HG03439 (cell line): ENCODE measurements at regions not wholly inside any gene's neighbourhood (a gene's known extent, or its start where the extent isn't known, plus 50 kb on each side); places are given as distances from the start of the nearest gene placed in this dataset.
"Not testable (repeated sequence)": the region's sequence is repeated elsewhere in the genome, so short reads cannot be mapped to it uniquely, and the experiment has no call there.

Experiments used
- ATAC-seq: cut with Tn5 transposase; IDR thresholded peaks from one replicate; pipeline ENCODE4 v1.9.1; 2021; ENCODE audit warnings: mild to moderate bottlenecking, moderate library complexity; ENCODE audit not compliant: unreplicated experiment

GRCh38 chr6:164339442-164339841 is 924.9 kb downstream of the QKI start:
- not testable (repeated sequence) for ATAC-seq

GRCh38 chr6:164337925-164338397 is 923.4 kb downstream of the QKI start:
- ATAC-seq: no peak

- no peak for ATAC-seq
Observed at GRCh38 chr6:164337024-164337924, 922.8 kb downstream of the QKI start.

DNA sequence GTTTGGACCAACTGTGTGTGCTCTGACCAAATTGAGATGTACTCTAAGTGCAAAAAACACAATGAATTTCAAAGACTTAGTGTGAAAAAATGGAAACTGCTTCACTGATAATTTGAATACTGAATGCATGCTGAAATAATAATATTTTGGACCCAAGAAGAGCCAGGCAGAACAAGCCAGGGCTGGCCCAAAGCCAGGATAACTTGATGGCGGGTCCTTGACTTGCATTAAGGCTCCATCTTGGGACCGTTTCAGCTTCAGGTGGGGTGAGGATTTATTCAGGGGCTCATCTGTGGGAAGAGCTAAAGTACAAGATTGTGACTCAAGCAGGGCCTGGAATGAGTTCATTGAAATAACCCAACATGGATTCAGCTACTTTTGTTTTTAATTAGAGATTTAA is 921.9 kb downstream of the QKI start:
- no peak for ATAC-seq

- no peak for ATAC-seq
Observed at GRCh38 chr6:164331026-164331425, 916.5 kb downstream of the QKI start.

DNA sequence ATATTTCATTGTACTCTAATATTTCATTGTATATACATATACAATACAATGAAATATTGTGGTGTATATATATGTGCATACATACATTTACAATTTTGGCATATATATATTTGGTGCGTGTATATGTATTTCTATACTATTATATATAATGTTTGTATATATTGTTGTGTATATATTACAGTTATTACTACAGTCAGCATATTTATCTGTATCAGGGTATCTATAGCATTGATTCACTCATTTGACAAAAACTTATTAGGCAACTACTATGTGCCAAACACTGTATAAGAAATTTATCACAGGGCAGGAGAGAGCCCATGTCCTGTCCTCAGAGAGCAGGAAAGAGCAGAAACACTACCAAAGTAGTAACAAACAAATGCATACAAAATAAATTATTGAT is 910.6 kb downstream of the QKI start:
- ATAC-seq: no peak

DNA sequence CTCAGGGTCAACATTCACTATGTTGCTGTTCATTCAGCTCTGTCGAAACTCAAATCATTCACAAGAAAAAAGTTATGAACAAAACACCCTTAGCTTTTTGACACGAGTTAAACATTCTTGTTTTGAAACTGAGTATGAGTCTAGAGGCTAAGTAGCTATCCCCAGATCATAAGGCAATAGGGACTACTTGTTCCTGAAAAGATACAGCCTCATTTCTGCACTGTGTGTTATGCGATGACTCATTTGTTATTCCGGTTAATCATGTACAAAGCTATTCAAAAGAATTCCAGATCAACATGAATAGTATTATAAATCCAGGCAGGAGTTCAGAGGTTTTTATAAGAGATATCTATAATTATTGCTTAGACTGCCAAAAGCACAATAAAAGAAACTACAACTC is 908.0 kb downstream of the QKI start:
- no peak for ATAC-seq

DNA sequence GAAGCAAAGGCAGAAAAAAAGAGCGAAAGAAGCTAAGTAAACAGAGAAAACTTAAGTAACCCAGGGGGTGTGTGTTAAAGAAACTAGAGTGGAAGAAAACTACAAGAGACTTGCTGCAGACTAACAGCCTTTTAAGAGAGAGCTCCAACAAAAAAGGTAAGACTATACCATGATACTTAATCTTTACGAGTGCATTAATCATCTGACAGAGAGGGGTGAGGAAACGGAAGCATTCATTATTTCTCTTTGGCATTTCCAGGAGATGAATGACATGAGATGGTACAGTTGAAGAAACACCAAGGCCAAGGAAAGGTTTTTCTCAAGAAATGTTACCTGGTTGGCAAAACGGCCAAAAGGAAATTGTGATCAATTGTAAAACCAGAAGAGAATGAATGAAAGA is 906.8 kb downstream of the QKI start:
- no peak for ATAC-seq

DNA sequence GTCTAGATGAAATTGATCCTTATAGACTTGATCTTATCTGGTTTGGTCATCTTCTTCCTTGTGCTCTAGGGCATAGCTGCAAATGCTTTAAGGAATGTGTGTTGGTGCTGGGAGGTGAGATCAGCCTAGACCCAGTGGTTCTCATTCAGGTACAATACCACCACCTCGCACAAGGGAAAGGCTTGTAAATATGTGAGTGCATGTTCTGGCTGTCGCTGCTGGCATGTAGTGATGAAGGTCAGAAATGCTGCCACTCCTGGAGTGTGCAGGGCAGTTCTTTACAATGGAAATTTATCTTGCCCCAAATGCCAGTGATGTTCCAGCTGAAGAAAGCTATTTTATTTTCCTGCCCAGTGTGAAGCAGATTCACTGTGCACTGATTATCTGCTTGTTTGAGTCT is 900.9 kb downstream of the QKI start:
- ATAC-seq: no peak

- no peak for ATAC-seq
Observed at GRCh38 chr6:164308339-164308738, 893.8 kb downstream of the QKI start.

DNA sequence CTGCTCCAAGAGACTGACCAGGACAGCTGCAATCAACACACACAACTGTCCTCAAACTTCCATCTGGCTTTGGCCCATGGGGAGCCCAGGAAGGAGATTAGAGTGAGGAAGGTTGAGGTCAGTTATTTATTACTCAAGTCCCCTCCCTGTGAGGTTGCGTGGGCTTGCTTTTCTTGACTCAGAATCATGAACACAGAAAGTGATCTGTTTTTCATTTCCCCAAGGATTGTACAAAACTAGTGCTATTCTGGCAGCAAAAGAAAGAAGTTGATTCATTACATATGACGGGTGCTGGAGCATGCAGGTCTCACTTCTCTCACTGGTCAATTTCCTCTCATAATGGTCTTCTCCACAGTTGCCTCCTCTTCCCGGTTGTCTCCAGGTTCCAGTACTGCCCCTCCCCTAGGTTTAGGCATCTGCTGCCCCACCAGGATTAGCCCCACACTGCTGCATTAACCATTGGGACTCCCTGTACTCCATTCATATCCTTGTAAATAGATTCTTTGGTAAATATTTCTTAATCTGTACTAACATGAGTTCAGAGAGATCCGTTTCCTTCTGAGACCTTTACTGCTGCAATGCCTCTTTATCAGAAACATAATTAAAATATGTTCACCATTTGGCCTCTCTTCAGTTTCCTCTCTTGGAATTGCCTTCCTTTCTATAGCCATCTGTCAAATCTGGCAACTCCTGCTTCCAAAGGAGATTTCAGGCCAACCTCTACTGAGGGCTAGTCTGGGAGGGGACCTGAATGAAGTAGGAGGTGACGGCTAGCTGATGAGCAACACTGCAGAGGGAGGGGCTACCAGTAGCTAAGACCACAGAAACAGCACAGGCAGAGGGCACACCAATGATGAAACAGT is 888.8 kb downstream of the QKI start:
- ATAC-seq: no peak

DNA sequence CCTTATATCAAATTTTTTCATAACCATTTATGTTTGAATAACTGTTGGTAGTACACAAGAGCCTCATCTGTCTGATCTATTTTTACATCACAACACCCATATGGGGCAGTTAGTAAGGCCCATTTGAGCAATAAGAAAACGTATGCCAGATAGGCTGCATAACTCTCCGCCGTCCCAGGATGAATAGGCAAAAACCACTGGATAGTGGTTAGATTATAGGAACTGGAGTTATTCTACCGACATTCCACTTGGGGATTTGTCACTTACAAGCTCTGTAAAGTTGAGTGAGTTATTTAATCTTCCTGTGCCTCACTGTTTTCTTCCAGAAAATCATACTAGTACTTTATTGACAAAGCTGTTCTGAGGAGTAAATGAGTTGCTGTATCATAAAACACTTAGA is 881.9 kb downstream of the QKI start:
- no peak for ATAC-seq

DNA sequence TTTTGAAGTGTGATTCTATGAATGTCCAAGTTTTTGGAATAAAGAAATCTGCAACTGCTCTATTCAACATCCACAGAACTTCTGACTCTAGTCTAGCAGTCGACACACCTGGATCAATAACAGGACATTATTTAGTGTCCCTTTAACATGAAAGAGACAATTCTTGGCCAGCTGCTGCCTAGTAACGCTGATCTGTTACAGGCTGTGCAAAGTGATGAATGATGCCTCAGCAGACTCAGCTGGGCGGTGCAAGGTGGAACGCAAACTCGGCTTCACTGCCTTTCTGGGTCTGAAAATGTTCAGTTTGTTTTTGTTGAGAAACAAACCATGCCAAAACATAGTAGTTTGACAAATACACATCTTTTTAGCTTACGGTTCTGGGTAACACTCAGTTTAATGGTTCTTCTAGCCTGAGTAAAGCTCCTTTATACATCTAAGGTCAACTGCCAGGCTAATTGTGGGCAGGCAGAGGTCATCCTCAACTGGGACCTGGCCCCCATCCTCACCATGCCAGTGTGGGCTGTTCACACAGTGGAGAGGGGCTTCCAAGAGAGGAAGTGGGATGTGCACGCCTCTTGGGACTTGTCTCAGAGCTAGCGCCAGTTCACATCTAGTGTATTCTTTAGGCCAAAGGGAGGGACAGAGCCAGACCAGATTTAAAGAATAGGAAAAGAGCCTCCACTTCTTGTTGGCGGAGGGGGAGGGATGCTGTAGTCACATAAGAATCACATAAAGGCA is 879.7 kb downstream of the QKI start:
- ATAC-seq: no peak

- no peak for ATAC-seq
Observed at GRCh38 chr6:164291224-164291623, 876.7 kb downstream of the QKI start.

DNA sequence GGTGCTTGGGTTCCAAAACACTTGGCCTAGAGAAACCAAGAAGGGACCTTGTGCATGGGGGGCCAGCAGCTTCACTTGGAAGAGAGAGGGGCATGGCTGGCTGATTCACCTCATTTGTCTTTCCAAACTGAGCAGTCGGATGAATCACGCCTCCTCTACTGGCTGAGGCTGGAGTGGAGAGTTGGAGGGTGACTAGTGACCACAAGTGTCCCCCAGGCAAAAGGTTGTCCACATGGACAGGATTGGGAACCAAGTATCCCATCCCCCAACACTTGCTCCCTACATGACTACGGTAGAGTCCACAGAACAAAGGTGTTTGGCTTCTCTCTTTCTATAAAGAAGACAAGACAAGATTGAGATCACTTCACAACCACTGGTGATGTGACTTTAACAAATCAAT is 875.6 kb downstream of the QKI start:
- ATAC-seq: no peak

GRCh38 chr6:164286011-164286410 is 871.5 kb downstream of the QKI start:
- no peak for ATAC-seq

DNA sequence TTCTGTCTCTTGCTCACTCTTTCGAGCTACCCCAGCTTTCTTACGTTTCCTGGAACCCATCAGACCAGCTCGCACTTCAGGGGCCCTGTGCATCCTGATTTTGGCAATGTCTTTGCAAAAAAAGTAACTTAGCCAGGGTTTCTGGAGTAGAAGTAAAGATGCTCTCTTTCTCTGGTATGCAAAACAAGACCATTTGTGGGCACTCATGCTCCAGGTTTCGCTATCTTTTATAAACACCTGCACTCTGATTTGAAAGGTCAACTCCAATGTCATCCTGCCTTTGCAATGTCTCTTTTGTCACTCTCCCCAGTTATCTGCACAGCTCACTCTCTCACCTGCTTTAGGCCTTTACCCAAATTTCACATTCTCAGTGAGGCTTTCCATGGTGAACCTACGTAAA is 869.1 kb downstream of the QKI start:
- no peak for ATAC-seq

DNA sequence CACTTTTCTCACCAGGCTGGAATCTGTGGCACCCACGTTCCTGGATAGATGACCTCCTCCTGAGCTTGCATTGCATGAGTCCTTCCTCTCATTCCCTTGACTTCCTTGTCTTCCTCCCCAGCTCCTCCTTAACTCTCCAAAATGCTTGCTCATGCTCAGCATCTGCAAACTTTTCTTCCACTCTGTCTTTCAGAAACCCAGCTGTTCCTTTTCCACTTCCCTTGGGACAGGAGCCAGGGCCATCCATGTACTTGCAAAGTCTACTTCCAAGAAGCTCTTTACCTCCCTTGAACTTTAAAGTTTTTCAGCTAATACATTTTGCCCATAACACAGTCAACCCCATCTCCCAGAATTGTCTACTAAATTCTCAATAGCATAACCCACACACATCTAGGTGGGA is 861.7 kb downstream of the QKI start:
- ATAC-seq: no peak

- ATAC-seq: no peak
Observed at GRCh38 chr6:164275773-164276172, 861.3 kb downstream of the QKI start.

DNA sequence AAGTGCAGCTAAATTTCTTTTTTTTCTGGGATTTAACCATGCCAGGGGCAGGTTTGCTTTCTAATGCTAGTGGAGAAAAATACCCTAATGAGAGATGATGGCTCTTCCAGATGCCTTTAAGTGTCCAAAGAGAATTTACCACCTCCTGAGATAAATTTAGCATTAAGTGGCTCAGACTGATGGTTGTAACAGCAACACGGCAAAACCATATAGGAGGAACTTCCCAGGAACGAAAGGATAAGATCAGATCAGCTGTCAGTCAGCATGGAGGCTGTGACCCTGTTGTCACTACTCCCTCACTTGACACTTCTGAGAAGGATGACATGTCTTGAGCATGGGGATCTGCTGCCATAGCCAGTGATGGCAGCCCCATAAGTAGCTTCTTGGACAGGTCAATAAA is 860.0 kb downstream of the QKI start:
- no peak for ATAC-seq

DNA sequence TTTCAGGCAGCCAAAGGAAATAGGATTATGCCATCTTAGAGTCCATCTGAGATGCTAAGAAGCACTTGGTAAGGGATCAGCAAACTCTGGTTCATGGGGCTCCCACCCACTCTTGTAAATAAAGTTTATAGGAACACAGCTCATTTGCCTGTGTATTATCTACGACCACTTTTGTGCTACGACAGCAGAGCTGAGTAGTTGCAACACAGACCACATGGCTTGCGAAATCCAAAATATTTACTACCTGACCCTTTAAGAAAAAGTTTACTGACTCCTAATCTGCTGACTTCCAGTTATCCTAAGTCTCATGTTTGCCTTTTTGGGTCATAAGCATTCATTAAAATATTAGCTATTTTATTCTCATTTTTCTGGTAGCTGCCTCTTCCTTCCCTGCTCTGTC is 859.0 kb downstream of the QKI start:
- ATAC-seq: no peak
